WI38 (cell line): ENCODE measurements at regions not wholly inside any gene's neighbourhood (a gene's known extent, or its start where the extent isn't known, plus 50 kb on each side); places are given as distances from the start of the nearest gene placed in this dataset.

Source experiments
- H3K4me3 ChIP-seq: 2 replicates; pipeline ENCODE4 v1.5.1; 2011; ENCODE audit warnings: low read depth, mild to moderate bottlenecking, control low read depth, low read length
- CTCF ChIP-seq: IDR thresholded peaks from 2 replicates; pipeline ENCODE4 v1.5.1; 2012; ENCODE audit warnings: low read depth, mild to moderate bottlenecking, control low read depth, low read length

GRCh38 chr3:107986505-107986904 is 104.3 kb downstream of the CD47 start:
- no peak overlapping the region for H3K4me3 ChIP-seq
- no peak for TF ChIP-seq CTCF

DNA sequence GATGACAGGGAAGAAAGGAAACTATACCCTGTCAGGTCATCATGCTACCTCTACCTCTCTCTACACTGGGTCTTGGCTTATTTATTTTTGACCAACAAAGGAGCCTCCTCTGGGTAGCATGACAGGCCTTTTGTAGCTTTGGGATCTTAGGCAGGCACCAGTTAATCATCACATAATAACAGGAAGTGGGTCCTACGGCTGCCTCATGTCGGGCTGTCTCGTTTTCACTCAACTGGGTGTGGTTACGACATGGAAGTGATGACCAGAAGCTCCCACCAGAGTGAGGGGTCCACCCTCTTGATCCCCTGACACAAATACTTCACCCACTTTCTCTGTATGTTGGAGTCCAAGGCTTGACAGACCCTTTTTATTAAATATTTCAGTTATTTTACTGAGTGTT is 105.3 kb downstream of the CD47 start:
- TF ChIP-seq CTCF: no peak
- no peak overlapping the region for H3K4me3 ChIP-seq

- H3K4me3 ChIP-seq: no peak overlapping the region
- no peak for TF ChIP-seq CTCF
These were observed 107.6 kb downstream of the CD47 start for GRCh38 chr3:107983247-107983646.

DNA sequence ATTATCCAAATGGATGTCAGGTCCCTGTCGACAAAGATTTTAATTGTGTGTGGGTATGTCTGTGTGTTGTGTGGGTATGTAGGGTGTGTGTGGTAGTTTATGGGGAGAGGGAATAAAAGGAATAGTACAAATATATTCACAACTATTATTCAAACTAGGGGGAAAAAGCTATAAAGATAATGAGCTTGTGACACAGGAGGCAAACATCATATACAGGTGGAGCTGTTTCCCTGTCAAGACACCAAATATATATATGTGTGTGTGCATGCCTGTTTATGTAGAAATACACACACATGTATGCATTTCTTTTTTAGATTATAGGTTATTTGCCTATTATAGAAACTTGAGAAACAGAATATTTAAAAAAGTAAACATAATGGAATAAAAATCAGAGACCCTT is 108.7 kb downstream of the CD47 start:
- no peak for TF ChIP-seq CTCF
- no peak overlapping the region for H3K4me3 ChIP-seq

- TF ChIP-seq CTCF: no peak
- no peak overlapping the region for H3K4me3 ChIP-seq
These were observed 109.2 kb downstream of the CD47 start for GRCh38 chr3:107981471-107982111.

- no peak for TF ChIP-seq CTCF
These were observed 111.3 kb downstream of the CD47 start for GRCh38 chr3:107979538-107979937.

DNA sequence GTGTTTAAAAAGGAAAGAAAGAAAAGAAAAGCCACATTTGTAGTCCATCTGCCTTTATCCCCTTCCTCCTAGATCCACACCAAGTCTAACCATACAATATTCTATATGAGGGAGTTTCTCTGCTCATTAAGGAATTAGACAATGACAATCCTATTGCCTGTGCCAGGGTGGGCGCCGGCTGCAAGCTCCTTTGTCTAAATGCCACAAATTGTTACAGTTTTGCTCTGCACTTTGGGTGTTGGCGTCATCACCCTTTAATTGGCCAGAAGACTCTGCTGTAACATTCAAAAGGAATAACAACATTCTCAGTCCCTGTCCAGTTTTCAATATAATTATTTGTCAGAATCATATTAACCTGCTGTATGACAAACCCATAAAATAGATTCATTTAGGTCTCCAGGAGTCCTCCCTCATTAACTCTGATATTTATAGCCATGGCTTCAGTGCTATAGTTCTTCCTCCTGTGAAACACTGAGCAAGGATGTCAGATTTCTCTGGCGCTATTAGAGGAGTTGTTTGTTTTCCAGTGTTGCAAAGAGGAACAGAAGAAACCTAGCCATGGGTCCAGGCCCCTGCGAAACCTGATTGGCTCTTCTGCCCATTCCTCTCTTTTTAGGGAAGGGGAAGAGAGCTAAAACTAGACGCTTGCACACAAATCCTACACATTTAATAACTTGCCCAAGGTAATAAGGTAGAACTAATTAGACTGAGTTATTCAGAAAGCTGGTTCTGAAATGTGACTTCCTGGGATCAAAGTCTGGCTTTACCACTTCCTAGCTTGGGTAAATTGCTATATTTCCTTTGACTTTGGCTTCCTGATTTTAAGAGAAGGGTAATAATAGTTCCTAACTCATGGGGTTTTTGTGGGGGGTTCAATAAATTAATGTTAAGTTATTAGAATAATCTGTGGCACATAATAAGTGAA is 112.4 kb downstream of the CD47 start:
- TF ChIP-seq CTCF: no peak
- no peak overlapping the region for H3K4me3 ChIP-seq

More at GRCh38 chr3:107979538-107979937, 111.3 kb downstream of the CD47 start:
- H3K4me3 ChIP-seq: no peak overlapping the region
